Bronchial epithelial cell (primary cell): ENCODE measurements at regions not wholly inside any gene's neighbourhood (a gene's known extent, or its start where the extent isn't known, plus 50 kb on each side); places are given as distances from the start of the nearest gene placed in this dataset.
"Not testable (repeated sequence)": the region's sequence is repeated elsewhere in the genome, so short reads cannot be mapped to it uniquely, and the experiment has no call there.

Experiments
- DNase-seq: peaks from one replicate; pipeline ENCODE4 v3.0.0-alpha.2; 2010; ENCODE audit warnings: low read depth
- FAIRE-seq: peaks from 2 replicates; lab custom pipeline; 2011; peaks lifted over from hg19 to GRCh38; lab: Jason Lieb, UNC
- H3K27me3 ChIP-seq: 2 replicates; pipeline ENCODE4 v1.5.1; 2011; ENCODE audit warnings: low read length; ENCODE audit not compliant: control insufficient read depth, insufficient read depth
- H3K36me3 ChIP-seq: 2 replicates; pipeline ENCODE4 v1.5.1; 2011; ENCODE audit warnings: low read length; ENCODE audit not compliant: control insufficient read depth, insufficient read depth
- H3K4me3 ChIP-seq: 2 replicates; pipeline ENCODE4 v1.5.1; 2011; ENCODE audit warnings: mild to moderate bottlenecking, low read depth, low read length, control low read depth
- TF ChIP-seq, protein P1 (sequence below): IDR thresholded peaks from 2 replicates; pipeline ENCODE4 v1.5.1; 2011; ENCODE audit warnings: mild to moderate bottlenecking, moderate library complexity, low read length, control low read depth, inconsistent platforms; ENCODE audit not compliant: insufficient read depth, severe bottlenecking

- TF ChIP-seq, protein P1, sequence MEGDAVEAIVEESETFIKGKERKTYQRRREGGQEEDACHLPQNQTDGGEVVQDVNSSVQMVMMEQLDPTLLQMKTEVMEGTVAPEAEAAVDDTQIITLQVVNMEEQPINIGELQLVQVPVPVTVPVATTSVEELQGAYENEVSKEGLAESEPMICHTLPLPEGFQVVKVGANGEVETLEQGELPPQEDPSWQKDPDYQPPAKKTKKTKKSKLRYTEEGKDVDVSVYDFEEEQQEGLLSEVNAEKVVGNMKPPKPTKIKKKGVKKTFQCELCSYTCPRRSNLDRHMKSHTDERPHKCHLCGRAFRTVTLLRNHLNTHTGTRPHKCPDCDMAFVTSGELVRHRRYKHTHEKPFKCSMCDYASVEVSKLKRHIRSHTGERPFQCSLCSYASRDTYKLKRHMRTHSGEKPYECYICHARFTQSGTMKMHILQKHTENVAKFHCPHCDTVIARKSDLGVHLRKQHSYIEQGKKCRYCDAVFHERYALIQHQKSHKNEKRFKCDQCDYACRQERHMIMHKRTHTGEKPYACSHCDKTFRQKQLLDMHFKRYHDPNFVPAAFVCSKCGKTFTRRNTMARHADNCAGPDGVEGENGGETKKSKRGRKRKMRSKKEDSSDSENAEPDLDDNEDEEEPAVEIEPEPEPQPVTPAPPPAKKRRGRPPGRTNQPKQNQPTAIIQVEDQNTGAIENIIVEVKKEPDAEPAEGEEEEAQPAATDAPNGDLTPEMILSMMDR, result no peak
- no peaks in the 10 kb centered on the region for H3K36me3 ChIP-seq
- FAIRE-seq (no peak), DNase-seq (no peak)
- no peak overlapping the region for H3K4me3 ChIP-seq
- H3K27me3 ChIP-seq, result no peaks in the 10 kb centered on the region
Measured at GRCh38 chr6:168841609-168842278, 400.8 kb downstream of the SMOC2 start.

- not testable (repeated sequence) for H3K4me3 ChIP-seq, H3K36me3 ChIP-seq, FAIRE-seq, H3K27me3 ChIP-seq, DNase-seq
Measured at GRCh38 chr6:168840932-168841331, 399.9 kb downstream of the SMOC2 start.

GRCh38 chr6:168840299-168840698 is 399.3 kb downstream of the SMOC2 start:
- not testable (repeated sequence) for H3K4me3 ChIP-seq, H3K27me3 ChIP-seq, DNase-seq, FAIRE-seq, H3K36me3 ChIP-seq

DNA sequence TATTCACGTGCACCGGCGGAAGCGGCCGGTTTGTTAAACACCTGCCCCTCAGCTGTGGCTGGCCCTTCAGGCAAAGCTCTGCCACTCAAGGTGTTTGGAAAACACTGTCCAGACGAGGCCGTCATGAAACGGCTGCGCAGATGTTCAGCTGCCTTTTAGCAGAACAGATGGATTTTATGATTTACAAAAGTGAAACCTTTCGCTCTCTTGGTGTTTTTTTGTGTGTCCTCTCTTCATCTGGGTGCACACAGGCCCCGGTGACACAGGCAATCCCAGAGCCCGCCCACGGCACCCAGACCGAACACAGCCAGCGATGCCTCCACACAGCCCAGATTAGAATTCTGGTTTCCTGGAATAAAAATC is 397.0 kb downstream of the SMOC2 start:
- Histone ChIP-seq H3K36me3 (no peaks in the 10 kb centered on the region), H3K27me3 (no peaks in the 10 kb centered on the region), H3K4me3 (no peak overlapping the region)
- FAIRE-seq, result no peak
- TF ChIP-seq, protein P1, result no peak
- DNase-seq, result no peak

- TF ChIP-seq, protein P1, result no peak
- H3K4me3 ChIP-seq, result no peak overlapping the region
Measured at GRCh38 chr6:168837254-168838036, 396.5 kb downstream of the SMOC2 start.

DNA sequence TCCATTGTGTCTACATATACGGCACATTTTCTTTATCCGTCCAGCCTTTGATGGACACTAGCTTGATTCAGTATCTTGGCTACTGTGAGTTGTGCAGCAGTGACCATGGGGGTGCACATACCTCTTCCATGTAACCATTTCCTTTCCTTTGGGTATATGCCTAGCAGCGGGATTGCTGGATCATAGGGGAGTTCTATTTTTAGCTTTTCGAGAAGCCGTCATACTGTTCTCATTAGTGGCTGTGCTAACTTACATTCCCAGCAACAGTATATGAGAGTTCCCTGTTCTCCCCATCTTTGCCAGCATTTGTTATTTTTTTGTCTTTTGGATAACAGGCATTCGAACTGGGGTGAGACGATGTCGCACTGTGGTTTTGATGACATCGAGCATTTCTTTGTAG is 395.0 kb downstream of the SMOC2 start:
- TF ChIP-seq, protein P1, result no peak
- no peaks in the 10 kb centered on the region for H3K27me3 ChIP-seq
- DNase-seq (no peak), FAIRE-seq (no peak)
- no peak overlapping the region for H3K4me3 ChIP-seq
- no peaks in the 10 kb centered on the region for H3K36me3 ChIP-seq

More at GRCh38 chr6:168837254-168838036, 396.5 kb downstream of the SMOC2 start:
- H3K27me3 ChIP-seq, result no peaks in the 10 kb centered on the region
- FAIRE-seq (no peak), DNase-seq (no peak)
- no peaks in the 10 kb centered on the region for H3K36me3 ChIP-seq
